AG09319 (cell line): ENCODE measurements at regions not wholly inside any gene's neighbourhood (a gene's known extent, or its start where the extent isn't known, plus 50 kb on each side); places are given as distances from the start of the nearest gene placed in this dataset.

ENCODE experiments used
- DNase-seq: peaks from one replicate; pipeline ENCODE4 v3.0.0-alpha.2; 2010; ENCODE audit warnings: low read depth; ENCODE audit errors: extremely low read depth
- TF ChIP-seq, protein P1 (sequence below): IDR thresholded peaks from 2 replicates; pipeline ENCODE4 v1.5.1; 2011; ENCODE audit warnings: low read depth, mild to moderate bottlenecking, inconsistent platforms, low read length, moderate library complexity

DNA sequence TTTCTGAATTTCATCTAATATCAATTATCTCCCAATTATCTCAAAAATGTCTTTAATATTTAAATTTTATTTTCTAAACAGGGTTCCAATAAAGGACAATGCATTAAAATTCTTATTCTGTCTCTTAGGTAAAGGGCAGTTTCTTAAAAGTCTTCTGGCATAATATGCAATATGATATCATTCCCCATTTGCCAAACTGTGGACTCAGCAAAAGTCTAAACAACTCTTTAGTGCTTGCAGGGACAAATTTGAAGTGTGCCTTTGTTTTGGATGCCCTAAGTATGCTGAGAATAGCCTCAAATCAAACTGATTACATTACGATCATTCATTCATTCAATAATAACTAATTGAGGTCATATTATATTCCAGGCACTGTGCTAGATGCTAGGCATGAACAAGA lies 281.0 kb upstream of the KIRREL3 start:
- TF ChIP-seq, protein P1, sequence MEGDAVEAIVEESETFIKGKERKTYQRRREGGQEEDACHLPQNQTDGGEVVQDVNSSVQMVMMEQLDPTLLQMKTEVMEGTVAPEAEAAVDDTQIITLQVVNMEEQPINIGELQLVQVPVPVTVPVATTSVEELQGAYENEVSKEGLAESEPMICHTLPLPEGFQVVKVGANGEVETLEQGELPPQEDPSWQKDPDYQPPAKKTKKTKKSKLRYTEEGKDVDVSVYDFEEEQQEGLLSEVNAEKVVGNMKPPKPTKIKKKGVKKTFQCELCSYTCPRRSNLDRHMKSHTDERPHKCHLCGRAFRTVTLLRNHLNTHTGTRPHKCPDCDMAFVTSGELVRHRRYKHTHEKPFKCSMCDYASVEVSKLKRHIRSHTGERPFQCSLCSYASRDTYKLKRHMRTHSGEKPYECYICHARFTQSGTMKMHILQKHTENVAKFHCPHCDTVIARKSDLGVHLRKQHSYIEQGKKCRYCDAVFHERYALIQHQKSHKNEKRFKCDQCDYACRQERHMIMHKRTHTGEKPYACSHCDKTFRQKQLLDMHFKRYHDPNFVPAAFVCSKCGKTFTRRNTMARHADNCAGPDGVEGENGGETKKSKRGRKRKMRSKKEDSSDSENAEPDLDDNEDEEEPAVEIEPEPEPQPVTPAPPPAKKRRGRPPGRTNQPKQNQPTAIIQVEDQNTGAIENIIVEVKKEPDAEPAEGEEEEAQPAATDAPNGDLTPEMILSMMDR = no peak
- no peak for DNase-seq

DNA sequence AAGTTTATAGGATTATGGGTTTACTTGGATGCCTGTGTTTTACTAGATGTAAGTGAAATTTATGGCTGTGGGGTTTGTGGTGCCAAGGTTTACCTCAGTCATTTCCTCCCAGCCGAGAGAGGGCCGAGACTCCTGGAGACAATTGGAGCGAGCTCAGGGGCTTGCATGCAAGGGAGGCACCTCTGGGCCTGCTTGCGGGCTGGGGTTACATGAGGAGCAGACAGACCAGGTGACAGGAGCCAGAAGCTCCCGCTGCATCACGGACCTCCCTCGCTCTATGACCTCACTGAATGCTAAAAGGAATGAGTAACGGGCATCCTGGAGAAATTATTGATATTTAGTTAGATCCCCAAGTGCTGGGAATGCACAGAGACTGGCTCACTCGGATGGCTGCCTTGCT lies 275.2 kb upstream of the KIRREL3 start:
- TF ChIP-seq, protein P1 = no peak
- DNase-seq = no peak

DNA sequence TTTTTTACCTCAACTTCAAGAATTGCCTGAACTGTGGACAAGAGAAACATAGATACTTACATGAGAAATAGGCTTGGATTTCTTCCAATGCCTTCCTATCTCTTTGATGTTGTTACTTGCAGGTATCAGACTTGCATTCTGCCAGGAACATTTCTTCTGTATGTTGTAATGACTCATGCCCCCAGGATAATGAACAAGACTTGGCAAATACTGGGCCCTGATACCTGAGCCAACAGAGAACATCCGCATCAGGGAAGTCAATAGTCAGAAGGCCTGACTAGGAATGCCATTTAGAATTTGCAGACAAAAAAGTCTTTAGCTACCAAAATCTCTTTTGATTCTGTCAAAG lies 273.7 kb upstream of the KIRREL3 start:
- no peak for DNase-seq
- TF ChIP-seq, protein P1 = no peak

DNA sequence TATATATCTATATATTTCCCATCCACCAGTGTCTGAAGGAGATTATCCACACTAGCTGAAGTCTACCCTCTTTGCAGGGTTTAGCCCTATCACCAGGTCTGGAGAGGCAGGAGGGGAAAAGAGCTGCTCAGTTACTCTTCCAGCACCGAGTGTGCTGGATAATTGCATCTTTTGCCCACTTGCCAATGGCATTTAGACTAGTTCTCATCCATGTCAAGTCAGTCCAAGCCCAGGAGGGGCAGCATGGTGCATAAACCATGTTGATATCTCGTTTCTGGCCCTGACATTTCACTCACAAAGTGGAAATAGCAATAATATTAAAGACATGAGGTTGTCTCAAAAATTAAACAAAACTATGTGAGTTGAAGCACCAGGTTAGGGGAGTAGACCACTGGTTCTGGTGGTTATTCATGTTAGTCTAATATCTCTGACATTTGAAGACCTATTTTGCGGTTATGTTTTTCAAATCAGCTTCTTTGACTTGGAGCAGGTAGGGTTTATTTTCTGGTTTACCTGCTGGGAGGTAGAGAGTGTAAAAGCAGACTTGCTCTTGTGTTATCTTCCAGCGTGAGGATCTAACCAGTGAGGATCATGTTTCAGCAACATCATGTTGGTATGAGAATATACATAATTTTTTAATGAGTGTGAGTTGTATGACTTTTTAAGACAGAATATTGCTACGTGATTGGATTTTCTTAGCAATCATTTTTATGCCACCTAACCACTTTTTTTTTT lies 273.2 kb upstream of the KIRREL3 start:
- no peak for DNase-seq

DNA sequence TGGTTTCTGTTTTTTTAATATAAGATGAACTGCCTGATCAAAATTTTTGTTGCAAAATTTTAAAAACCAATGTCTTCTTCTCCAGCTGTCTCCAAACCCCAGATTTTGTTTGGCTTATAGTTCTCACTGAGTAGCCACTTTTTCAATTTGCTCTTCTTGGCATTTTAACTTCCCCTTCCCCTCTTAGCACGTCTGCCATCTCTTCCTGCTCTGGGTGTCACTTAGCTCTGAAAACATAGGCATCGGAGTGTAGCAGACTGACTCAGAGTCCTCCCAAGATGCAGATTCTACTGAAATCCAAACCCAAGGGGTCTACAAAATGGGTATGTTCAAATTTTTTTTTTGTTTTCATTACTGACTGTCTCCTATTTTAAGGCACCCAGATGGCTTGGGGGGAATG lies 270.3 kb upstream of the KIRREL3 start:
- no peak for DNase-seq
- TF ChIP-seq, protein P1 = no peak

More for the DNA sequence above, 273.2 kb upstream of the KIRREL3 start:
- TF ChIP-seq, protein P1 = no peak

DNA sequence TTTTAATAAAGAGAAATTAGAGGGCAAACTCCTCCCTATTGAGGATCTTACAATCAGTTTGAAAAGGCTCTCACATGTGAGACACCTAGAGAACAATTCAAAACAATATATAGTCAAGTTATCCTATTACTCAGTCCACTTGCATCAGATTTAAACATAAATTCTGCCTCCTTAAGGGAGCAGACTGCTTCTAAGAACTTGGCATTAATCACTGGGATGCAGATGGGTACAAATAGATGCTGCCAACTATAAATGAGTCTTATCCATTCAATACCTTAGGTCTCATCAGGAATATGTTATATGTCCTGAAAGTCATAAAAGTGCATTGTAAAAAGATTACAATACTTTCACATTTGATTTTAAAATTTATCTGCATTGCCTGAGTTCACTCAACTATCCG lies 269.3 kb upstream of the KIRREL3 start:
- no peak for DNase-seq

DNA sequence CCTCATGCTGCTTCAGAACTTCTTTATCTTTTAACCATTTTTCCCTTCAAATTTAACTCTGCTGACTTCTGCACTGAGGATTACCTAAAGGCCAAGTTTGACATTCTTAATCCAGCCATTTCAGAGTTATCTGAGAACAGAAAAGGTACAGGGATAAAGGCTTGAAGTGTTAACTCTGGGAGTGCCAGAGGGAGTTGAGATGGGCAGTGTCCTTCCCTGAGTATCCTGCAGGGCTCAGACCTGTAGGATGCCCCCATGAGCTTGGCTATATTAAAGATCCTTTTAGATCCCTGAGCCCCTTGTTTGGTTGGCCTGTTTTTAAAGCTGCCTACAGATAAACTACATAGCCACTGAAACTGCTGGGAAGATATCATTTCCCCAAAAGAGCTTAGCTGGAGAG lies 268.4 kb upstream of the KIRREL3 start:
- TF ChIP-seq, protein P1 = no peak
- no peak for DNase-seq

More for the DNA sequence above, 269.3 kb upstream of the KIRREL3 start:
- TF ChIP-seq, protein P1 = no peak
